ENCODE measurements at regions not wholly inside any gene's neighbourhood (a gene's known extent, or its start where the extent isn't known, plus 50 kb on each side); places are given as distances from the start of the nearest gene placed in this dataset.

- TF ChIP-seq CTCF (conservative IDR thresholded peaks at IDR 0.05) = no peak
- TF ChIP-seq ZFX (IDR thresholded peaks at IDR 0.05) = no peak
These were observed 242.1 kb upstream of the RND3 start for GRCh38 chr2:150729495-150729955.
